ENCODE measurements at regions not wholly inside any gene's neighbourhood (a gene's known extent, or its start where the extent isn't known, plus 50 kb on each side); places are given as distances from the start of the nearest gene placed in this dataset.
"Not testable (repeated sequence)": the region's sequence is repeated elsewhere in the genome, so short reads cannot be mapped to it uniquely, and the experiment has no call there.

GRCh38 chr2:125364192-125364983 is 1291.6 kb upstream of the GYPC start:
- peak; percentile 1 for DNase-seq (ENCODE audit: low spot score)

- DNase-seq (ENCODE audit: low spot score), result no peak
These were observed 1291.0 kb upstream of the GYPC start for GRCh38 chr2:125364984-125365265.

GRCh38 chr2:125371867-125372266 is 1284.1 kb upstream of the GYPC start:
- no peak for DNase-seq (ENCODE audit: low spot score)

- DNase-seq (ENCODE audit: low spot score), result no peak
These were observed 1282.7 kb upstream of the GYPC start for GRCh38 chr2:125373293-125373692.

- no peak for DNase-seq (ENCODE audit: low spot score)
These were observed 1269.9 kb upstream of the GYPC start for GRCh38 chr2:125386074-125386473.

- no peak for DNase-seq (ENCODE audit: low spot score)
These were observed 1258.3 kb upstream of the GYPC start for GRCh38 chr2:125397535-125398251.

GRCh38 chr2:125398738-125399524 is 1257.0 kb upstream of the GYPC start:
- DNase-seq (ENCODE audit: low spot score), result no peak

GRCh38 chr2:125405816-125406215 is 1250.1 kb upstream of the GYPC start:
- peak; percentile 70 for DNase-seq (ENCODE audit: low spot score)

DNA sequence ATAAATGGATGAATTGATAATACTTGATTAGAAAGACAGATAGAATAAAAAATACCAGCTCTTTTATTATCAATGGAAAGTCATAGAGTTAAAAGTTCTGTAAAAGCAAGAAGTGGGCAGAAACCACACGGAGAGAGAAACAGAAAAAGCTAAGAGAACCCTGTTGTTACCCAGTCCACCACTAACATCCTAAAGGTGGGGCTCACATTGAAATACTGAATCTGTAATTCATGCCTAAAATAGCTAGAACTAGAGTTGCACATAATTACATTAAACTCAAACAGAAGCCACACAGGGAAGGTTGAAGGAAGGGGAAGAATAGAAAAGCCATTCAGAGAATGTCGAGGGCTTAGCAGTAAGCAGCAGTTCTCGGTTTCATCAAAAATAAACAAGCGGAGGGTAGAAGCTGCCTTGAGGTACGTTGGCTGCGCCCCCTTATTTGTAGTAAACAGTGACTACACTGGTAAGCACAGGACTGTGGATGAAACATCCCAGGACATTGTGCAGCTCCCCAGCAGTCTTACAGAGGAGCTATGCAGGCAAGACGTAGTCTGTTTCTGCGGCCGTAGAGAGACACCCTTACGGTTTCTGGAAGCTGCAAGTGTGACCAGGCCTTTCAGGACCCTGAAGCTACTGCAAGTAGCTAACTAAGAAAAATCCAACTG is 1247.0 kb upstream of the GYPC start:
- DNase-seq (ENCODE audit: low spot score), result no peak

- no peak for DNase-seq (ENCODE audit: low spot score)
These were observed 1237.5 kb upstream of the GYPC start for GRCh38 chr2:125418483-125418882.

- DNase-seq (ENCODE audit: low spot score), result not testable (repeated sequence)
These were observed 1233.7 kb upstream of the GYPC start for GRCh38 chr2:125422198-125422770.

GRCh38 chr2:125424266-125424785 is 1231.6 kb upstream of the GYPC start:
- no peak for DNase-seq (ENCODE audit: low spot score)

DNA sequence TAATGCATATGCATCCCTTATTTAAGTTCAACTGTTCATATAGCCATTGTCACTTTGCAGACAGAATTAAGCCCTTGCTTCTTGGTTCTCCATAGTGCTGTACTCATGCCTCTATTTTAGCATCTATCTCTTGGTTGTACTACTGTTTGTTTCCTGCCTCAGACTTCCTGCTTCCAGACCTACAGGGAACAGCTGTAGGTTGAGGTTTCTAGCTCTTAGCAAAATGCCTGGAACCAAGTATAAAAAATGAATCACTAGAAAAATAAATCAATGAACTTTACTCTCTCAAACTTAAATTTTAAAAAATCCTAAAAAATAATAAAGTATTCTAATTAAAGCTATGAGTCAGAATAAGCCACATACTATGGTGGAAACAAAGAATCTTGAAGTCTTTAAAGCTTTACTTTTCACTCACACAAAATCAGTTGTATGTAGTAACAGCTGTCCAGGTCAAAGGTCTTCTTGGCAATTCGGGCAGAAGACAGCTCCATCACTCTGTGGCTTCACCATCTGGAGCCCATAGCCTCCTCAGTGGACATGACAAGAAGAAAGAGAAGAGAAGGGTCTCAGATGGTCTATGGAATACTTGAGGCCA is 1228.1 kb upstream of the GYPC start:
- no peak for DNase-seq (ENCODE audit: low spot score)

DNA sequence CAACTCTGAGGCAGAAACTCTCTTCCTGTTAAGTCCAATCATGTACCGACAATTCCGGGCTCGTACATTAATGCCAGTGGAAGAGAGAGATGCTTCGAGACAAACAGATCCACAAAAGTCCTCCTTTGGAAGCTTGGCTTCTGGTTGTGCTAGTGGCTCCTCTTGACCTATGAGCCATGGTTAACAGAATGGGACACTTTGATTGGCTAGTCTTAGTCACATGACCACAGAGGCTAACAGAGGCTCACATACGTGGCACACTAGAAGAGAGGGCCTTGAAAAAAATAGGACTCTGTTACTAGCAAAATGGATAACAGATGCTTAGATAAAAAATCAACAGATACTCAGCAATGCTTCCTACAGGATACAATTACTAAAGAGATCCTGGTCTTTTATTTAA is 1211.9 kb upstream of the GYPC start:
- no peak for DNase-seq (ENCODE audit: low spot score)

DNA sequence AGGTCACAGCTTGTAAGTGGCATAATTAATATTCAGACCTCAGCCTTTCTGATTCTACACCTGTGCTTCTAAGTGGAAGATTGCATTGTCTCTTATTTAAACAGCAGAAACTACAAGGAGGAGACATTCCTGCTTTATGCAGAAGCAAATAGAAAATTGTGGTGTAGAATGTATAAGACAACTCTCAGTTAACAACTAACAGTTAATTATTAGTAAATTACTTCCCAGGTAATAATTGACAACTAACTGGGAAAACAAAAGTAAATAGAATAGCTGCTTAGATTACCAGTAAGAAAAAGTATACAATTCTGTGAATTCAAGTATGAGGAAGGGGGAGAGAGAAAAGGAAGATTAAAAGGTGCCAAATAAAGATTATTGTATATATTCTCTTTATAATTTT is 1210.5 kb upstream of the GYPC start:
- no peak for DNase-seq (ENCODE audit: low spot score)

DNA sequence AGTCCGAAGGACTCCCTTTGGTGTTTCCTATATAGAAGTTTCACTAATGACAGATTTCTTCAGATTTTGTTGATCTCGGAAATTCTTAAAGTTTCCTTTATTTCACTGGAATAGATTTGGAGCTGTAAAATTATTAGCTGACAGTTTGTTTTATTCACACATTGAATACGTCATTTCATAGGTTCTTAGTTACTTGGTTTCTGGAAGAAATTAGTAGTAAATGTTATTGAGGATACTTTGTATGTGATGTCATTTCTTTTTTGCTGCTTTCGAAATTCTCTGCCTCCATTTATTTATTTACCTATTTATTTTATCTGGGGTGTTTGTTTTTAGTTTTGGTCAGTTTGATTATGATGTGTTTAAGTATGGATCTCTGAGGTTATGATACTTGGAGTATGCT is 1205.9 kb upstream of the GYPC start:
- DNase-seq (ENCODE audit: low spot score), result no peak

DNA sequence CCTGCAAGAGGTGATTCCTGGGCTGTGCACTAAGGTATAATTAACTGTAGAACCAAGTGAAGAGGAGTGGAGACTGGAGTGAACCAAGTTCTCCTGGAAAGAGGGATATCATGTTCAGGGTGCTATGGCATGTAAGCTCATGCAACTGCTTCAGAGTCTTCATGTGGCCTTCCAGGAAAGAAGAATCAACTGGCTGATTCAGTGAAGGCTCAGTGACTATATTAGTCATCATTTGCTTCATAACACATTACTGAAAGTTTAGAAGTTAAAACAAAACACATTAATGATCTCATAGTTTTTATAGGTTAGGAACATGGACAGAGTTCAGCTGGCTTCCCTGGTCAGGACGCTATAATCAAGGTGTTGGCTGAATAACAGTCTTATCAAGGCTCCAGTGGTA is 1200.8 kb upstream of the GYPC start:
- no peak for DNase-seq (ENCODE audit: low spot score)

GRCh38 chr2:125456693-125457363 is 1199.1 kb upstream of the GYPC start:
- DNase-seq (ENCODE audit: low spot score), result no peak

- peak; percentile 3 for DNase-seq (ENCODE audit: low spot score)
These were observed 1184.0 kb upstream of the GYPC start for GRCh38 chr2:125471963-125472362.

- no peak for DNase-seq (ENCODE audit: low spot score)
These were observed 1176.8 kb upstream of the GYPC start for GRCh38 chr2:125479143-125479636.

- DNase-seq (ENCODE audit: low spot score), result no peak
These were observed 1165.7 kb upstream of the GYPC start for GRCh38 chr2:125490308-125490707.

Measured in SW480 (cell line).